ENCODE measurements at regions not wholly inside any gene's neighbourhood (a gene's known extent, or its start where the extent isn't known, plus 50 kb on each side); places are given as distances from the start of the nearest gene placed in this dataset.

GRCh38 chr14:53786045-53786444 lies 170.6 kb downstream of the BMP4 start:
- no peaks in the 10 kb centered on the region for H3K36me3 ChIP-seq
- H3K4me1 ChIP-seq (ENCODE audit: control insufficient read depth in 1 of 2, low read depth in 2 of 2), result no peaks in the 10 kb centered on the region
- no peak overlapping the region for H3K27ac ChIP-seq
- H3K27me3 ChIP-seq (replicated peaks; ENCODE audit: insufficient read depth), result no peaks in the 10 kb centered on the region
- DNase-seq (ENCODE audit: low spot score), result no peak
- H3K4me3 ChIP-seq, result no peak overlapping the region
- peaks cover 4% of the 10 kb centered on the region for H3K9me3 ChIP-seq
- TF ChIP-seq CTCF (IDR thresholded peaks at IDR 0.05), result no peak
- ATAC-seq (ENCODE audit: insufficient number of reproducible peaks, low FRiP score, low read depth), result no peak

- Histone ChIP-seq H3K4me3 (no peak overlapping the region), H3K4me1 (ENCODE audit: control insufficient read depth in 1 of 2, low read depth in 2 of 2) (no peaks in the 10 kb centered on the region), H3K9me3 (peaks cover 4% of the 10 kb centered on the region), H3K27me3 (replicated peaks; ENCODE audit: insufficient read depth) (no peaks in the 10 kb centered on the region), H3K27ac (no peak overlapping the region), H3K36me3 (no peaks in the 10 kb centered on the region)
- ATAC-seq (ENCODE audit: insufficient number of reproducible peaks, low FRiP score, low read depth) (no peak), DNase-seq (ENCODE audit: low spot score) (no peak)
- TF ChIP-seq CTCF (IDR thresholded peaks at IDR 0.05), result no peak
Observed at GRCh38 chr14:53784688-53785087, 171.9 kb downstream of the BMP4 start.

- ATAC-seq (ENCODE audit: insufficient number of reproducible peaks, low FRiP score, low read depth) (no peak), DNase-seq (ENCODE audit: low spot score) (no peak)
- no peak overlapping the region for H3K4me3 ChIP-seq
- H3K9me3 ChIP-seq, result peaks cover 4% of the 10 kb centered on the region
- no peak for TF ChIP-seq CTCF (IDR thresholded peaks at IDR 0.05)
- H3K4me1 ChIP-seq (ENCODE audit: control insufficient read depth in 1 of 2, low read depth in 2 of 2), result no peaks in the 10 kb centered on the region
- no peaks in the 10 kb centered on the region for H3K27me3 ChIP-seq (replicated peaks; ENCODE audit: insufficient read depth)
- H3K27ac ChIP-seq, result no peak overlapping the region
- H3K36me3 ChIP-seq, result no peaks in the 10 kb centered on the region
Observed at GRCh38 chr14:53783256-53783655, 173.4 kb downstream of the BMP4 start.

- Histone ChIP-seq H3K27me3 (replicated peaks; ENCODE audit: insufficient read depth) (no peaks in the 10 kb centered on the region), H3K36me3 (no peaks in the 10 kb centered on the region), H3K27ac (no peak overlapping the region), H3K9me3 (peaks cover 4% of the 10 kb centered on the region), H3K4me1 (ENCODE audit: control insufficient read depth in 1 of 2, low read depth in 2 of 2) (no peaks in the 10 kb centered on the region), H3K4me3 (no peak overlapping the region)
- ATAC-seq (ENCODE audit: insufficient number of reproducible peaks, low FRiP score, low read depth) (no peak), DNase-seq (ENCODE audit: low spot score) (no peak)
- no peak for TF ChIP-seq CTCF (IDR thresholded peaks at IDR 0.05)
Observed at GRCh38 chr14:53780051-53780555, 176.5 kb downstream of the BMP4 start.

GRCh38 chr14:53779301-53779700 lies 177.3 kb downstream of the BMP4 start:
- peaks cover 2% of the 10 kb centered on the region for H3K9me3 ChIP-seq
- no peak for TF ChIP-seq CTCF (IDR thresholded peaks at IDR 0.05)
- H3K27me3 ChIP-seq (replicated peaks; ENCODE audit: insufficient read depth), result no peaks in the 10 kb centered on the region
- H3K27ac ChIP-seq, result no peak overlapping the region
- H3K4me1 ChIP-seq (ENCODE audit: control insufficient read depth in 1 of 2, low read depth in 2 of 2), result no peaks in the 10 kb centered on the region
- no peaks in the 10 kb centered on the region for H3K36me3 ChIP-seq
- H3K4me3 ChIP-seq, result no peak overlapping the region
- no peak for ATAC-seq (ENCODE audit: insufficient number of reproducible peaks, low FRiP score, low read depth)
- DNase-seq (ENCODE audit: low spot score), result no peak
